HepG2 (cell line): ENCODE measurements at regions not wholly inside any gene's neighbourhood (a gene's known extent, or its start where the extent isn't known, plus 50 kb on each side); places are given as distances from the start of the nearest gene placed in this dataset.
A peak's percentile ranks its signal among the peaks of the same experiment; 100 is the strongest.

Experiments
- ATAC-seq: fragments of 200-7000 bp; cut with Tn5 transposase; 3 replicates; pipeline ENCODE4 v1.9.1; 2020; ENCODE audit warnings: mild to moderate bottlenecking, moderate library complexity
- BruUV-seq: library from RNA; stranded (reverse); fragments of 400-500 nt; replicated peaks from 2 replicates; lab custom pipeline; 2021; lab: Mats Ljungman, UMichigan
- CTCF ChIA-PET: fragments of 300-600 bp; formaldehyde crosslinking; extraction: SDS; loops from one replicate; lab custom pipeline; 2021; ENCODE audit warnings: low total read pairs, inconsistent platforms, low intra/inter-chr PET ratio; lab: Yijun Ruan, JAX
- POLR2A ChIA-PET: fragments of 350-600 bp; sonication (Branson Sonifier 250); formaldehyde crosslinking; loops from one replicate; lab custom pipeline; 2020; ENCODE audit warnings: antibody characterized with exemption, inconsistent platforms; lab: Yijun Ruan, JAX
- DNase-seq: peaks from one replicate; pipeline ENCODE4 v3.0.0-alpha.2; 2015; ENCODE audit warnings: low spot score
- FAIRE-seq: peaks from 3 replicates; lab custom pipeline; 2011; peaks lifted over from hg19 to GRCh38; lab: Jason Lieb, UNC
- H2AFZ ChIP-seq: one replicate; pipeline ENCODE4 v1.6.1; 2011; ENCODE audit warnings: low read length, inconsistent platforms
- H3K27ac ChIP-seq: fragments of 300-600 bp; 3 replicates; pipeline ENCODE4 v1.8.0; 2011; ENCODE audit warnings: mixed run types, mild to moderate bottlenecking, mixed read lengths, low read length, inconsistent platforms; ENCODE audit not compliant: insufficient read depth; ENCODE audit errors: extremely low read length
- H3K27me3 ChIP-seq, 2 experiments: fragments of 200-600 bp in 1 of 2; 2 replicates in 1 of 2; 3 replicates in 1 of 2; pipeline versions ENCODE4 v1.6.0 to v1.8.0; 2011; ENCODE audit warnings: low read length in 2 of 2, mild to moderate bottlenecking in 2 of 2, moderate library complexity in 2 of 2, inconsistent platforms in 1 of 2; ENCODE audit not compliant: insufficient read depth in 2 of 2, control insufficient read depth in 1 of 2
- H3K36me3 ChIP-seq, 2 experiments: fragments of 200-600 bp in 1 of 2; replicated peaks in 1 of 2; 2 replicates in 1 of 2; 3 replicates in 1 of 2; pipeline versions ENCODE4 v1.5.1 to v1.8.0; 2011; ENCODE audit warnings: low read length in 2 of 2, inconsistent platforms in 1 of 2; ENCODE audit not compliant: insufficient read depth in 2 of 2, control insufficient read depth in 1 of 2
- H3K4me1 ChIP-seq: 2 replicates; pipeline ENCODE4 v1.5.1; 2012; ENCODE audit warnings: low read length, inconsistent platforms; ENCODE audit not compliant: insufficient read depth
- H3K4me2 ChIP-seq: 2 replicates; pipeline ENCODE4 v1.6.0; 2011; ENCODE audit warnings: low read depth, low read length, inconsistent platforms
- H3K4me3 ChIP-seq, 3 experiments: fragments of 200-600 bp in 1 of 3; sonication (generic), shearing (Covaris generic) in 1 of 3; replicated peaks in 1 of 3; 2 replicates each; pipeline ENCODE4 v1.5.1; 2011 to 2016; ENCODE audit warnings: low read length in 3 of 3, inconsistent platforms in 2 of 3, low read depth in 2 of 3, mild to moderate bottlenecking in 2 of 3, control low read depth in 1 of 3, mixed read lengths in 1 of 3; ENCODE audit not compliant: insufficient read depth in 1 of 3
- H3K79me2 ChIP-seq: one replicate; pipeline ENCODE4 v1.6.1; 2011; ENCODE audit warnings: low read length, inconsistent platforms; ENCODE audit not compliant: insufficient read depth
- H3K9ac ChIP-seq: 2 replicates; pipeline ENCODE4 v1.6.0; 2011; ENCODE audit warnings: mild to moderate bottlenecking, low read depth, low read length, inconsistent platforms; ENCODE audit not compliant: insufficient read depth
- H3K9me3 ChIP-seq: 2 replicates; pipeline ENCODE4 v1.5.1; 2012; ENCODE audit warnings: mild to moderate bottlenecking, low read length
- H4K20me1 ChIP-seq: 2 replicates; pipeline ENCODE4 v1.6.0; 2011; ENCODE audit warnings: inconsistent platforms, mild to moderate bottlenecking, low read length, moderate library complexity; ENCODE audit not compliant: insufficient read depth
- DNMT3B ChIP-seq: conservative IDR thresholded peaks from 2 replicates; pipeline ENCODE4 v1.6.1; 2016; ENCODE audit warnings: missing biosample characterization, control low read depth
- HMGXB3 ChIP-seq: sonication (generic); formaldehyde crosslinking; IDR thresholded peaks from 2 replicates; pipeline ENCODE4 v1.4.0; 2020; ENCODE audit warnings: missing genetic modification reagents, borderline replicate concordance
- WGBS: methylation state at CpG from one replicate; pipeline ENCODE4 v1.1.6; 2017; ENCODE audit warnings: low lambda C conversion rate; 5-methylcytosine and 5-hydroxymethylcytosine counted together
- in situ Hi-C: cut with HindIII; loops from 2 replicates; pipeline ENCODE4 v1.10.0; 2017; ENCODE audit warnings: low pct_unique_long_range_greater_than_20kb; ENCODE audit not compliant: extremely low pct_ligation_motif_present
- intact Hi-C: fragments of 100-400 bp; cut with micrococcal nuclease; formaldehyde crosslinking; loops from one replicate; pipeline ENCODE4 v1.10.0; 2022; ENCODE audit not compliant: unreplicated experiment
- TF ChIP-seq, protein P1 (sequence below): sonication (generic); formaldehyde crosslinking; IDR thresholded peaks from 2 replicates; pipeline ENCODE4 v1.5.0; 2020; ENCODE audit warnings: missing genetic modification reagents, mild to moderate bottlenecking, borderline replicate concordance

GRCh38 chr10:8331896-8332729 is 277.6 kb downstream of the GATA3 start:
- peak; percentile 58 for ATAC-seq
- H3K4me3 ChIP-seq, result no peak overlapping the region
- no peak overlapping the region for H3K9ac ChIP-seq
- TF ChIP-seq HMGXB3 (CRISPR knock-in tag) (no peak), DNMT3B (no peak)
- TF ChIP-seq, protein P1, sequence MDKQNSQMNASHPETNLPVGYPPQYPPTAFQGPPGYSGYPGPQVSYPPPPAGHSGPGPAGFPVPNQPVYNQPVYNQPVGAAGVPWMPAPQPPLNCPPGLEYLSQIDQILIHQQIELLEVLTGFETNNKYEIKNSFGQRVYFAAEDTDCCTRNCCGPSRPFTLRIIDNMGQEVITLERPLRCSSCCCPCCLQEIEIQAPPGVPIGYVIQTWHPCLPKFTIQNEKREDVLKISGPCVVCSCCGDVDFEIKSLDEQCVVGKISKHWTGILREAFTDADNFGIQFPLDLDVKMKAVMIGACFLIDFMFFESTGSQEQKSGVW (CRISPR knock-in tag), result no peak
- TF ChIP-seq, all 625 proteins: peak for 0
- no peak overlapping the region for H2AFZ ChIP-seq
- no peaks in the 10 kb centered on the region for H3K79me2 ChIP-seq
- H3K36me3 ChIP-seq, result no peaks in the 10 kb centered on the region
- 7% methylated on average over 12 of the region's 34 CpGs for WGBS
- H3K27ac ChIP-seq, result no peak overlapping the region
- H3K4me1 ChIP-seq, result peaks cover 8% of the 10 kb centered on the region
- no peak overlapping the region for H3K4me2 ChIP-seq
- H3K9me3 ChIP-seq, result no peaks in the 10 kb centered on the region
- DNase-seq, result no peak
- peaks cover 4 to 23% of the 10 kb centered on the region in 2 experiments; a peak in 4 of 5 replicates for H3K27me3 ChIP-seq
- intact Hi-C loops, result no loop called here
- ChIA-PET CTCF (no interaction called here), POLR2A (no interaction called here)
- no TSS peak for BruUV-seq
- no peak for FAIRE-seq
- in situ Hi-C loops, result no loop called here
- H4K20me1 ChIP-seq, result no peaks in the 10 kb centered on the region
